A549 (cell line): ENCODE measurements at regions not wholly inside any gene's neighbourhood (a gene's known extent, or its start where the extent isn't known, plus 50 kb on each side); places are given as distances from the start of the nearest gene placed in this dataset.

Experiments used
- ATAC-seq, 2 experiments: fragments of 200-7000 bp in 1 of 2; fragments of >200 bp in 1 of 2; cut with Nextera tagmentation in 1 of 2; cut with Tn5 transposase in 1 of 2; 3 replicates each; pipeline versions ENCODE4 v1.8.0 to v1.9.1; 2018 to 2020; ENCODE audit warnings: mild to moderate bottlenecking in 1 of 2, moderate library complexity in 1 of 2
- CTCF ChIA-PET: fragments of 300-600 bp; sonication (Branson Sonifier 250); formaldehyde crosslinking; extraction: SDS; loops from one replicate; lab custom pipeline; 2021; ENCODE audit warnings: antibody characterized with exemption, inconsistent platforms; lab: Yijun Ruan, JAX
- POLR2A ChIA-PET: fragments of 350-600 bp; formaldehyde crosslinking; extraction: SDS; loops from one replicate; lab custom pipeline; 2021; ENCODE audit warnings: antibody characterized with exemption, inconsistent platforms; lab: Yijun Ruan, JAX
- DNase-seq, 2 experiments: peaks; one replicate each; pipeline versions ENCODE4 v3.0.0 to v3.0.0-alpha.2; 2011 to 2016; ENCODE audit warnings: low read depth in 1 of 2, low spot score in 1 of 2
- FAIRE-seq: peaks from 2 replicates; lab custom pipeline; 2011; peaks lifted over from hg19 to GRCh38; lab: Jason Lieb, UNC
- H3K27ac ChIP-seq, 2 experiments: fragments of >200 bp; sonication (Bioruptor Twin); formaldehyde crosslinking; 3 replicates each; pipeline ENCODE4 v1.5.1; 2016 to 2017
- H3K4me1 ChIP-seq: fragments of >200 bp; sonication (Bioruptor Twin); formaldehyde crosslinking; 3 replicates; pipeline ENCODE4 v1.6.1; 2016
- H3K4me2 ChIP-seq: fragments of >200 bp; sonication (Bioruptor Twin); formaldehyde crosslinking; 3 replicates; pipeline ENCODE4 v1.6.1; 2016
- H3K4me3 ChIP-seq: fragments of >200 bp; sonication (Bioruptor Twin); formaldehyde crosslinking; 3 replicates; pipeline ENCODE4 v1.5.1; 2016
- H3K9me3 ChIP-seq: fragments of >200 bp; sonication (Bioruptor Twin); formaldehyde crosslinking; 3 replicates; pipeline ENCODE4 v1.6.1; 2016
- BHLHE40 ChIP-seq: IDR thresholded peaks from 2 replicates; pipeline ENCODE4 v1.6.1; 2012; ENCODE audit warnings: low read depth, low read length, inconsistent platforms
- CBX8 ChIP-seq: fragments of 200-600 bp; sonication (generic); IDR thresholded peaks from 2 replicates; pipeline ENCODE4 v1.6.1; 2016
- CHD2 ChIP-seq: fragments of 150-350 bp; IDR thresholded peaks from 2 replicates; pipeline ENCODE4 v1.6.1; 2014; ENCODE audit warnings: low read length; ENCODE audit not compliant: partially characterized antibody
- CHD4 ChIP-seq: fragments of 200-600 bp; sonication (generic); IDR thresholded peaks from 2 replicates; pipeline ENCODE4 v1.6.1; 2016; ENCODE audit warnings: antibody characterized with exemption, mild to moderate bottlenecking, borderline replicate concordance
- EP300 ChIP-seq, 2 experiments: fragments of >200 bp; sonication (Bioruptor Twin); formaldehyde crosslinking; IDR thresholded peaks; 2 replicates in 1 of 2; 3 replicates in 1 of 2; pipeline ENCODE4 v1.6.1; 2016 to 2017
- FOSL2 ChIP-seq, 2 experiments: fragments of 450-650 bp in 1 of 2; fragments of >200 bp in 1 of 2; sonication (Bioruptor Twin) in 1 of 2; formaldehyde crosslinking; IDR thresholded peaks; 2 replicates each; pipeline versions ENCODE4 v1.5.0 to v1.6.1; 2016 to 2020; ENCODE audit warnings: mild to moderate bottlenecking in 1 of 2, moderate library complexity in 1 of 2
- GATA3 ChIP-seq: IDR thresholded peaks from 2 replicates; pipeline ENCODE4 v1.6.1; 2012; ENCODE audit warnings: borderline replicate concordance
- HDAC2 ChIP-seq: fragments of 200-600 bp; sonication (generic); IDR thresholded peaks from 2 replicates; pipeline ENCODE4 v1.6.1; 2016
- HEYL ChIP-seq: fragments of 250-450 bp; sonication (Bioruptor Pico); IDR thresholded peaks from 2 replicates; pipeline ENCODE4 v1.8.0; 2021; ENCODE audit warnings: mild to moderate bottlenecking, moderate library complexity
- HOXB13 ChIP-seq: fragments of 250-450 bp; sonication (Bioruptor Pico); IDR thresholded peaks from 2 replicates; pipeline ENCODE4 v1.5.0; 2020; ENCODE audit warnings: low read depth, mild to moderate bottlenecking, moderate library complexity
- HOXB5 ChIP-seq: fragments of 250-450 bp; sonication (Bioruptor Pico); IDR thresholded peaks from 2 replicates; pipeline ENCODE4 v1.5.0; 2020; ENCODE audit warnings: mild to moderate bottlenecking, moderate library complexity
- MAFK ChIP-seq: fragments of 450-650 bp; IDR thresholded peaks from 2 replicates; pipeline ENCODE4 v1.6.1; 2014; ENCODE audit not compliant: partially characterized antibody
- NPAS2 ChIP-seq: fragments of 250-450 bp; sonication (Bioruptor Pico); IDR thresholded peaks from 2 replicates; pipeline ENCODE4 v1.8.0; 2022; ENCODE audit warnings: mild to moderate bottlenecking, moderate library complexity, borderline replicate concordance
- POLR2A ChIP-seq: IDR thresholded peaks from 2 replicates; pipeline ENCODE4 v1.6.1; 2012; ENCODE audit warnings: mild to moderate bottlenecking, low read length
- POLR2AphosphoS2 ChIP-seq: conservative IDR thresholded peaks from 2 replicates; pipeline ENCODE4 v1.6.1; 2012; ENCODE audit warnings: low read length, improper control_type of control experiment, inconsistent platforms
- RARB ChIP-seq: fragments of 250-450 bp; sonication (Bioruptor Pico); IDR thresholded peaks from 2 replicates; pipeline ENCODE4 v1.8.0; 2021; ENCODE audit warnings: mild to moderate bottlenecking, moderate library complexity
- RCOR1 ChIP-seq: fragments of 150-350 bp; IDR thresholded peaks from 2 replicates; pipeline ENCODE4 v1.6.1; 2014; ENCODE audit warnings: antibody characterized with exemption, low read length, low read depth
- REST ChIP-seq: fragments of 200-600 bp; sonication (generic); IDR thresholded peaks from 2 replicates; pipeline ENCODE4 v1.6.1; 2016; ENCODE audit warnings: antibody characterized with exemption, mild to moderate bottlenecking, moderate library complexity
- RFX5 ChIP-seq: fragments of 450-650 bp; IDR thresholded peaks from 2 replicates; pipeline ENCODE4 v1.7.1; 2014; ENCODE audit warnings: antibody characterized with exemption, mild to moderate bottlenecking, moderate library complexity
- SMC3 ChIP-seq: fragments of >200 bp; sonication (Bioruptor Twin); formaldehyde crosslinking; IDR thresholded peaks from 3 replicates; pipeline ENCODE4 v1.6.1; 2018; ENCODE audit warnings: inconsistent platforms
- SREBF2 ChIP-seq: fragments of 450-650 bp; IDR thresholded peaks from 2 replicates; pipeline ENCODE4 v1.6.1; 2014; ENCODE audit warnings: mild to moderate bottlenecking, moderate library complexity
- TP53 ChIP-seq: fragments of 250-450 bp; sonication (Bioruptor Pico); IDR thresholded peaks from 2 replicates; pipeline ENCODE4 v1.5.0; 2021; ENCODE audit warnings: mild to moderate bottlenecking, moderate library complexity
- USF2 ChIP-seq: fragments of 450-650 bp; IDR thresholded peaks from 2 replicates; pipeline ENCODE4 v1.6.1; 2014; ENCODE audit warnings: antibody characterized with exemption
- ZSCAN20 ChIP-seq: fragments of 250-450 bp; sonication (Bioruptor Pico); IDR thresholded peaks from 2 replicates; pipeline ENCODE4 v1.8.0; 2022; ENCODE audit warnings: mild to moderate bottlenecking, moderate library complexity
- WGBS: methylation state at CpG from one replicate; pipeline ENCODE4 v1.1.6; 2017; ENCODE audit errors: missing lambda C conversion rate; 5-methylcytosine and 5-hydroxymethylcytosine counted together

- Histone ChIP-seq H3K4me1 (no peaks in the 10 kb centered on the region), H3K9me3 (no peaks in the 10 kb centered on the region), H3K4me3 (no peak overlapping the region), H3K27ac (no peak overlapping the region), H3K4me2 (no peak overlapping the region)
- ChIA-PET CTCF (no interaction called here), POLR2A (no interaction called here)
- DNase-seq: no peak
- TF ChIP-seq RARB (CRISPR knock-in tag): no peak
- no peak for TF ChIP-seq CHD4
- no peak for TF ChIP-seq CHD2
- no peak for TF ChIP-seq REST
- no peak for TF ChIP-seq NPAS2 (CRISPR knock-in tag)
- no peak for TF ChIP-seq HOXB5
- TF ChIP-seq HEYL (CRISPR knock-in tag): no peak
- TF ChIP-seq EP300 (IDR thresholded peaks at IDR 0.05): no peak
- no peak for TF ChIP-seq RFX5
- ATAC-seq: no peak
- FAIRE-seq: no peak
- WGBS: 0% methylated on average over 2 of the region's 2 CpGs
Observed at GRCh38 chr13:72295153-72295552, 428.1 kb upstream of the DACH1 start.

GRCh38 chr13:72293206-72293605 is 426.2 kb upstream of the DACH1 start:
- TF ChIP-seq POLR2AphosphoS2 (no peak), HOXB13 (CRISPR knock-in tag) (no peak), MAFK (no peak), ZSCAN20 (CRISPR knock-in tag) (no peak), CBX8 (no peak), HDAC2 (no peak), RFX5 (no peak), SREBF2 (no peak), RCOR1 (no peak), GATA3 (no peak), HEYL (CRISPR knock-in tag) (no peak), POLR2A (no peak), HOXB5 (no peak), TP53 (CRISPR knock-in tag) (no peak), NPAS2 (CRISPR knock-in tag) (no peak), SMC3 (no peak), FOSL2 (IDR thresholded peaks at IDR 0.05) (no peak), FOSL2 (CRISPR knock-in tag; IDR thresholded peaks at IDR 0.05) (no peak), USF2 (no peak), BHLHE40 (no peak)
- no peak for ATAC-seq
- Histone ChIP-seq H3K4me1 (no peaks in the 10 kb centered on the region), H3K4me2 (no peak overlapping the region), H3K4me3 (no peak overlapping the region), H3K27ac (no peak overlapping the region), H3K9me3 (no peaks in the 10 kb centered on the region)
- no peak for FAIRE-seq
- no peak for DNase-seq
- POLR2A ChIA-PET: no interaction called here
- CTCF ChIA-PET: interaction anchor here (0.6 kb wide), 1 partner anchor 368 kb away, joined by 4 read pairs; no protein-coding TSS in a partner anchor
- 39% methylated on average over 1 of the region's 1 CpG for WGBS
